Neuron (in vitro differentiated cells): ENCODE measurements at regions not wholly inside any gene's neighbourhood (a gene's known extent, or its start where the extent isn't known, plus 50 kb on each side); places are given as distances from the start of the nearest gene placed in this dataset.
A peak's percentile ranks its signal among the peaks of the same experiment; 100 is the strongest.

Experiments used
- H2AFZ ChIP-seq: one replicate; pipeline ENCODE4 v1.6.1; 2013; ENCODE audit warnings: low read depth, mild to moderate bottlenecking, inconsistent platforms, low read length, moderate library complexity
- H3K27me3 ChIP-seq: one replicate; pipeline ENCODE4 v1.6.1; 2013; ENCODE audit warnings: low read length; ENCODE audit not compliant: insufficient read depth
- H3K36me3 ChIP-seq: one replicate; pipeline ENCODE4 v1.6.1; 2013; ENCODE audit warnings: low read length; ENCODE audit not compliant: insufficient read depth
- H3K4me1 ChIP-seq: one replicate; pipeline ENCODE4 v1.6.1; 2013; ENCODE audit warnings: low read length; ENCODE audit not compliant: insufficient read depth
- H3K4me3 ChIP-seq: 2 replicates; pipeline ENCODE4 v1.5.1; 2013; ENCODE audit warnings: mild to moderate bottlenecking, low read length, moderate library complexity
- H3K9me3 ChIP-seq: one replicate; pipeline ENCODE4 v1.6.1; 2013; ENCODE audit warnings: low read length

- Histone ChIP-seq H3K4me1 (no peaks in the 10 kb centered on the region), H2AFZ (no peak overlapping the region), H3K27me3 (no peaks in the 10 kb centered on the region), H3K9me3 (no peaks in the 10 kb centered on the region), H3K36me3 (no peaks in the 10 kb centered on the region), H3K4me3 (no peak overlapping the region)
Observed at GRCh38 chr6:82645536-82646230, 282.1 kb downstream of the TPBG start.

GRCh38 chr6:82646231-82646615, 282.6 kb downstream of the TPBG start:
- H2AFZ ChIP-seq: no peak overlapping the region
- no peak overlapping the region for H3K4me3 ChIP-seq
- H3K4me1 ChIP-seq: no peaks in the 10 kb centered on the region
- H3K27me3 ChIP-seq: no peaks in the 10 kb centered on the region
- no peaks in the 10 kb centered on the region for H3K9me3 ChIP-seq
- H3K36me3 ChIP-seq: no peaks in the 10 kb centered on the region

GRCh38 chr6:82651845-82652335, 288.3 kb downstream of the TPBG start:
- no peaks in the 10 kb centered on the region for H3K36me3 ChIP-seq
- H3K27me3 ChIP-seq: no peaks in the 10 kb centered on the region
- no peak overlapping the region for H3K4me3 ChIP-seq
- H3K4me1 ChIP-seq: no peaks in the 10 kb centered on the region
- H3K9me3 ChIP-seq: no peaks in the 10 kb centered on the region
- no peak overlapping the region for H2AFZ ChIP-seq

GRCh38 chr6:82679232-82679631, 315.6 kb downstream of the TPBG start:
- H3K36me3 ChIP-seq: no peaks in the 10 kb centered on the region
- H3K4me3 ChIP-seq: no peak overlapping the region
- no peak overlapping the region for H2AFZ ChIP-seq
- no peaks in the 10 kb centered on the region for H3K4me1 ChIP-seq
- no peaks in the 10 kb centered on the region for H3K9me3 ChIP-seq
- no peaks in the 10 kb centered on the region for H3K27me3 ChIP-seq

- no peaks in the 10 kb centered on the region for H3K27me3 ChIP-seq
- H3K4me3 ChIP-seq: no peak overlapping the region
- H3K4me1 ChIP-seq: no peaks in the 10 kb centered on the region
- H3K36me3 ChIP-seq: no peaks in the 10 kb centered on the region
- H2AFZ ChIP-seq: no peak overlapping the region
- no peaks in the 10 kb centered on the region for H3K9me3 ChIP-seq
Observed at GRCh38 chr6:82680192-82680591, 316.6 kb downstream of the TPBG start.

- Histone ChIP-seq H3K27me3 (no peaks in the 10 kb centered on the region), H3K4me1 (no peaks in the 10 kb centered on the region), H3K36me3 (no peaks in the 10 kb centered on the region), H2AFZ (no peak overlapping the region), H3K4me3 (no peak overlapping the region), H3K9me3 (no peaks in the 10 kb centered on the region)
Observed at GRCh38 chr6:82681119-82681714, 317.6 kb downstream of the TPBG start.

GRCh38 chr6:82686719-82687118, 323.1 kb downstream of the TPBG start:
- Histone ChIP-seq H3K27me3 (no peaks in the 10 kb centered on the region), H3K4me1 (no peaks in the 10 kb centered on the region), H2AFZ (no peak overlapping the region), H3K36me3 (no peaks in the 10 kb centered on the region), H3K4me3 (no peak overlapping the region), H3K9me3 (no peaks in the 10 kb centered on the region)

- no peak overlapping the region for H2AFZ ChIP-seq
- no peaks in the 10 kb centered on the region for H3K27me3 ChIP-seq
- H3K9me3 ChIP-seq: no peaks in the 10 kb centered on the region
- no peak overlapping the region for H3K4me3 ChIP-seq
- H3K36me3 ChIP-seq: no peaks in the 10 kb centered on the region
- no peaks in the 10 kb centered on the region for H3K4me1 ChIP-seq
Observed at GRCh38 chr6:82687855-82688254, 324.2 kb downstream of the TPBG start.

GRCh38 chr6:82690283-82690682, 326.7 kb downstream of the TPBG start:
- H3K4me3 ChIP-seq: no peak overlapping the region
- no peaks in the 10 kb centered on the region for H3K4me1 ChIP-seq
- no peaks in the 10 kb centered on the region for H3K27me3 ChIP-seq
- H3K36me3 ChIP-seq: no peaks in the 10 kb centered on the region
- H2AFZ ChIP-seq: no peak overlapping the region
- no peaks in the 10 kb centered on the region for H3K9me3 ChIP-seq

- Histone ChIP-seq H2AFZ (no peak overlapping the region), H3K27me3 (no peaks in the 10 kb centered on the region), H3K9me3 (no peaks in the 10 kb centered on the region), H3K4me3 (no peak overlapping the region), H3K36me3 (no peaks in the 10 kb centered on the region), H3K4me1 (no peaks in the 10 kb centered on the region)
Observed at GRCh38 chr6:82691997-82692396, 328.4 kb downstream of the TPBG start.

GRCh38 chr6:82693094-82693493, 329.5 kb downstream of the TPBG start:
- Histone ChIP-seq H3K4me3 (no peak overlapping the region), H3K4me1 (no peaks in the 10 kb centered on the region), H3K9me3 (no peaks in the 10 kb centered on the region), H3K36me3 (no peaks in the 10 kb centered on the region), H3K27me3 (no peaks in the 10 kb centered on the region), H2AFZ (no peak overlapping the region)

- Histone ChIP-seq H3K4me3 (no peak overlapping the region), H2AFZ (no peak overlapping the region), H3K9me3 (peaks cover 2% of the 10 kb centered on the region), H3K27me3 (no peaks in the 10 kb centered on the region), H3K36me3 (no peaks in the 10 kb centered on the region), H3K4me1 (peaks cover 7% of the 10 kb centered on the region)
Observed at GRCh38 chr6:82701341-82701740, 337.7 kb downstream of the TPBG start.

- Histone ChIP-seq H3K9me3 (peaks cover 2% of the 10 kb centered on the region), H3K27me3 (no peaks in the 10 kb centered on the region), H3K4me3 (no peak overlapping the region), H3K4me1 (peaks cover 7% of the 10 kb centered on the region), H2AFZ (peak overlapping the region; percentile 61), H3K36me3 (no peaks in the 10 kb centered on the region)
Observed at GRCh38 chr6:82702574-82702973, 339.0 kb downstream of the TPBG start.

GRCh38 chr6:82703230-82703629, 339.6 kb downstream of the TPBG start:
- no peaks in the 10 kb centered on the region for H3K36me3 ChIP-seq
- H2AFZ ChIP-seq: peak overlapping the region; percentile 61
- no peak overlapping the region for H3K4me3 ChIP-seq
- peaks cover 7% of the 10 kb centered on the region for H3K4me1 ChIP-seq
- H3K27me3 ChIP-seq: no peaks in the 10 kb centered on the region
- H3K9me3 ChIP-seq: peaks cover 2% of the 10 kb centered on the region
